ENCODE measurements at regions not wholly inside any gene's neighbourhood (a gene's known extent, or its start where the extent isn't known, plus 50 kb on each side); places are given as distances from the start of the nearest gene placed in this dataset.

DNA sequence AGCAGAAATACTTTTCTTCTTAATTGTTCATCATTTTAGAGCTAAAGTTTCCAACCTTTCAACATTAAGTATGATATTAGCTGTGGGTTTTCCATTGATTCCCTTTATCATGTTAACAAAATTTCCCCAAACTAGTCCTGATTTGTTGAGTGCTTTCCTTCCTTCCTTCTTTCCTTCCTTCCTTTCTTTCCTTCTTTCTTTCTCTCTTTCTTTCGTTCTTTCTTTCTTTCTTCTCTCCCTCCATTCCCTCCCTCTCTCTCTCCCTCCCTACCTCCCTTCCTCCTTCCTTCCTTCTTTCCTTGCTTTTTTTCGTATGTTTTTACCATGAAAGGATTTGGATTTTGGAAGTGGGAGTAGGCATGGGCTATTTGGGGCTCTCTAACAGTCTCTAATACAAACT, 133.5 kb downstream of the LMNTD1 start:
- Histone ChIP-seq H3K4me3 (ENCODE audit: low read depth, low read length) (no peak overlapping the region), H3K27me3 (replicated peaks) (no peaks in the 10 kb centered on the region), H3K27ac (no peak overlapping the region), H3K36me3 (replicated peaks) (no peaks in the 10 kb centered on the region)
- TF ChIP-seq, protein P1, sequence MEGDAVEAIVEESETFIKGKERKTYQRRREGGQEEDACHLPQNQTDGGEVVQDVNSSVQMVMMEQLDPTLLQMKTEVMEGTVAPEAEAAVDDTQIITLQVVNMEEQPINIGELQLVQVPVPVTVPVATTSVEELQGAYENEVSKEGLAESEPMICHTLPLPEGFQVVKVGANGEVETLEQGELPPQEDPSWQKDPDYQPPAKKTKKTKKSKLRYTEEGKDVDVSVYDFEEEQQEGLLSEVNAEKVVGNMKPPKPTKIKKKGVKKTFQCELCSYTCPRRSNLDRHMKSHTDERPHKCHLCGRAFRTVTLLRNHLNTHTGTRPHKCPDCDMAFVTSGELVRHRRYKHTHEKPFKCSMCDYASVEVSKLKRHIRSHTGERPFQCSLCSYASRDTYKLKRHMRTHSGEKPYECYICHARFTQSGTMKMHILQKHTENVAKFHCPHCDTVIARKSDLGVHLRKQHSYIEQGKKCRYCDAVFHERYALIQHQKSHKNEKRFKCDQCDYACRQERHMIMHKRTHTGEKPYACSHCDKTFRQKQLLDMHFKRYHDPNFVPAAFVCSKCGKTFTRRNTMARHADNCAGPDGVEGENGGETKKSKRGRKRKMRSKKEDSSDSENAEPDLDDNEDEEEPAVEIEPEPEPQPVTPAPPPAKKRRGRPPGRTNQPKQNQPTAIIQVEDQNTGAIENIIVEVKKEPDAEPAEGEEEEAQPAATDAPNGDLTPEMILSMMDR (IDR thresholded peaks at IDR 0.05; ENCODE audit: low read depth, low read length, missing control alignments) = no peak
- in situ Hi-C loops (cut with HindIII; ENCODE audit: low pct_ligation_motif_present, low sequenced_read_pairs) = no loop called here
- DNase-seq = no peak

DNA sequence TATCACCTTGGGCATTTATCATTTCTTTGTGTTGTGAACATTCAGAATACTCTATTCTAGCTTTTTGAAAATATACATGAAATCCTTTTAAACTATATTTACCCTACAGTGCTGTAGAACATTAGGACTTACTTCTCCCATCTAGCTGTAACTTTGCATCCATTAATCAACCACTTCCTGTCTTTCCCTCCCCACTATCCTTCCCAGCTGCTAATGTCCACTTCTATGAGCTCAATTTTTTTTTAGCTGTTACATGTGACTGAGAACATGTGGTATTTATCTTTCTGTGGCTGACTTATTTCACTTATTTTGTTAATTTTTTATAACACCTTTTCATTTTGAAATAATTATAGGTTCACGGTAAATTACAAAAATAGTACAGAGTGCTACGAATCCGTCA, 136.0 kb downstream of the LMNTD1 start:
- no peak overlapping the region for H3K27ac ChIP-seq
- H3K36me3 ChIP-seq (replicated peaks) = no peaks in the 10 kb centered on the region
- in situ Hi-C loops (cut with HindIII; ENCODE audit: low pct_ligation_motif_present, low sequenced_read_pairs) = no loop called here
- no peaks in the 10 kb centered on the region for H3K27me3 ChIP-seq (replicated peaks)
- H3K4me3 ChIP-seq (ENCODE audit: low read depth, low read length) = no peak overlapping the region
- DNase-seq = no peak
- TF ChIP-seq, protein P1 (IDR thresholded peaks at IDR 0.05; ENCODE audit: low read depth, low read length, missing control alignments) = no peak

DNA sequence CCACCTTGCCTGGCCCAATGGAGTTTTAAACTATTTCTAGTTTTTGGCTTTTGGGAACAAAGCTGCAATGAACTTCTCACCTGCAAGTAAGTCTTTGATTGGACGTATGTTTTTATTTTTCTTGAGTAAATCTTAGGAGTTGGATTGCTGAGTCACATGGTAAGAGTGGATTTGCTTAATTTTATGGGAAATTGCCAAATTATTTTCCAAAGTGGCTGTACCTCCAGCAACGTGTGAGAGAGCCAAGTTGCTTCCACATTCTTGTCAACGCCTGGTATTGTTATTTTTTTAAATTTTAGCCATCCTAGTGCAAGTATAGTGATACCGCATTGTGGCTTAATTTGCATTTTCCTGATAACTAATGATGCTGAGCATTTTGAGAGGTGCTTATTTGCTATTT, 136.6 kb downstream of the LMNTD1 start:
- Histone ChIP-seq H3K27me3 (replicated peaks) (no peaks in the 10 kb centered on the region), H3K4me3 (ENCODE audit: low read depth, low read length) (no peak overlapping the region), H3K27ac (no peak overlapping the region), H3K36me3 (replicated peaks) (no peaks in the 10 kb centered on the region)
- TF ChIP-seq, protein P1 (IDR thresholded peaks at IDR 0.05; ENCODE audit: low read depth, low read length, missing control alignments) = no peak
- DNase-seq = no peak
- in situ Hi-C loops (cut with HindIII; ENCODE audit: low pct_ligation_motif_present, low sequenced_read_pairs) = no loop called here

DNA sequence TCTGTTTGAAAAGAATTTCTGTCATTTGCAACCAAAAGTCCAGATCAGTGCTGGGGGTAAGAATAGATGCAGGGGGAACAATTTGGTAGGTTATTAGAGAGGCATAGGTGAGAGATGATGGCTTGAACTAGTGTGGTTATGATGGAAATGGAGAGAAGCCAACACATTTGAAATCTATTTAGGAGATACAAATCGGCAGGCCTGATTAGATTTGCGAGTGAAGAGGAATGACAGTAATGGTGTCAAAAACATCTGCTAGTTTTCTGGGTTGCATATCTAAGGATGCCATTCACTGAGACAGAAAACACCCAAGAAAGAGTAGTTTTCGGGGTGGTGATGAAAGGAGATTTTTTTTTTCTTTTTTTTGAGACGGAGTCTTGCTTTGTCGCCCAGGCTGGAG, 138.1 kb downstream of the LMNTD1 start:
- Histone ChIP-seq H3K27me3 (replicated peaks) (no peaks in the 10 kb centered on the region), H3K4me3 (ENCODE audit: low read depth, low read length) (no peak overlapping the region), H3K36me3 (replicated peaks) (no peaks in the 10 kb centered on the region), H3K27ac (no peak overlapping the region)
- TF ChIP-seq, protein P1 (IDR thresholded peaks at IDR 0.05; ENCODE audit: low read depth, low read length, missing control alignments) = no peak
- in situ Hi-C loops (cut with HindIII; ENCODE audit: low pct_ligation_motif_present, low sequenced_read_pairs) = no loop called here
- no peak for DNase-seq

DNA sequence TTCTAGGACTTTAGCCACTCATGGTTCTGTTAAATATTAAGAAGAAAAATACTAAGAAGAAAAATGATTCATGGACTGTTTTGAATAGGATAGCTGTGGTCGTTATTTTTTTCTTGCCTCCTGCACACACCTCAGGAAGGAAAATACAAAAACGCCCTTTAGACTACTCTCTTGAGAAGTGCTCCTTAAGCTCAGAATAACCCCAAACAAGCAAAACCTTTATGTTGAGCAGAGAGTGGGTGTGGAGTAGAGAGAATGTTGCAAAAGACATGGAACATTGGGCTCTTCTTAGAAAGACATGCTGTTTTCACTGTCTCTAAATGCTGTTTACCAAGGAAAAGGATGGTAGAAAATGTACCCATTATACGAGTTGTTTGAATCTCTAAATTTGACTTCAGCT, 140.3 kb downstream of the LMNTD1 start:
- H3K36me3 ChIP-seq (replicated peaks) = no peaks in the 10 kb centered on the region
- no peaks in the 10 kb centered on the region for H3K27me3 ChIP-seq (replicated peaks)
- H3K27ac ChIP-seq = no peak overlapping the region
- in situ Hi-C loops (cut with HindIII; ENCODE audit: low pct_ligation_motif_present, low sequenced_read_pairs) = no loop called here
- TF ChIP-seq, protein P1 (IDR thresholded peaks at IDR 0.05; ENCODE audit: low read depth, low read length, missing control alignments) = no peak
- no peak for DNase-seq
- H3K4me3 ChIP-seq (ENCODE audit: low read depth, low read length) = no peak overlapping the region

DNA sequence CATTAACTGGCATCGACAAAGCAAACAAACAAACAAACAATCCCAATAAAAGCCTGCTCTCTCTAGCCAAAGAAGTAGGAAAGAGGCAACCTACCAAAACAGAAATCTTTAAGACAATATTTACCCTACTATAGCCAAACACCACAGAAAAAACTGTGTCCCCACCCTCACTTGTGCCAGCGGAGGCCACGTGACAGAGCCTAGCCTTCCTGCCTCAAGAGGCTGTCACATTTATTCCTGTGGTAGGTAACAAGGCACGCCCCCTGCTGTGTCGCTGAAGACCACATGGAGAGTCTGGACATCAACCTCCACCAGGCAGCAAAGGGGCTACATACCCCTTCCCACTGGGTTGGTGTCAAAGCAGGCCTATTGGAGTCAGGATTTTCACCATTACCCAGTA, 148.1 kb downstream of the LMNTD1 start:
- no peak overlapping the region for H3K4me3 ChIP-seq (ENCODE audit: low read depth, low read length)
- no peak overlapping the region for H3K27ac ChIP-seq
- no peaks in the 10 kb centered on the region for H3K36me3 ChIP-seq (replicated peaks)
- H3K27me3 ChIP-seq (replicated peaks) = no peaks in the 10 kb centered on the region
- in situ Hi-C loops (cut with HindIII; ENCODE audit: low pct_ligation_motif_present, low sequenced_read_pairs) = no loop called here
- no peak for DNase-seq
- TF ChIP-seq, protein P1 (IDR thresholded peaks at IDR 0.05; ENCODE audit: low read depth, low read length, missing control alignments) = no peak
